Spleen (tissue), 7 donors: ENCODE measurements at regions not wholly inside any gene's neighbourhood (a gene's known extent, or its start where the extent isn't known, plus 50 kb on each side); places are given as distances from the start of the nearest gene placed in this dataset.

Experiments used
- CTCF ChIP-seq, 11 experiments: fragments of 200-600 bp in 7 of 11; fragments of 450-650 bp in 4 of 11; sonication (generic) in 4 of 11; IDR thresholded peaks in 8 of 11; conservative IDR thresholded peaks in 3 of 11; 1 replicate in 7 of 11; 2 replicates in 4 of 11; pipeline versions ENCODE4 v1.4.0 to v1.8.0; 2016 to 2021; ENCODE audit warnings: antibody characterized with exemption in 11 of 11, inconsistent platforms in 4 of 11, mild to moderate bottlenecking in 1 of 11
- POLR2A ChIP-seq, 3 donors: fragments of 450-650 bp; IDR thresholded peaks; one replicate each; pipeline ENCODE4 v1.5.1; 2017; ENCODE audit warnings: antibody characterized with exemption in 3 of 3, mild to moderate bottlenecking in 1 of 3
- POLR2AphosphoS5 ChIP-seq, 3 donors: sonication (generic); formaldehyde crosslinking; IDR thresholded peaks; one replicate each; pipeline ENCODE4 v1.5.1; 2017; ENCODE audit warnings: antibody characterized with exemption in 3 of 3
- donor health status: DM: no; HTN: no; CAD: no; lungs with moderate emphysema.
- donor health status: DM: no; HTN: no; CAD: no.
- donor health status: DM: no; HTN: no; CAD: no.

GRCh38 chr1:9440261-9440660, 99.0 kb upstream of the SLC25A33 start:
- no peak for TF ChIP-seq POLR2AphosphoS5 (IDR thresholded peaks at IDR 0.05)
- no peak for TF ChIP-seq CTCF (IDR thresholded peaks at IDR 0.05 in 8 of 11, conservative IDR thresholded peaks at IDR 0.05 in 3 of 11)
- no peak for TF ChIP-seq POLR2A (IDR thresholded peaks at IDR 0.05)
